ENCODE measurements at regions not wholly inside any gene's neighbourhood (a gene's known extent, or its start where the extent isn't known, plus 50 kb on each side); places are given as distances from the start of the nearest gene placed in this dataset.

DNA sequence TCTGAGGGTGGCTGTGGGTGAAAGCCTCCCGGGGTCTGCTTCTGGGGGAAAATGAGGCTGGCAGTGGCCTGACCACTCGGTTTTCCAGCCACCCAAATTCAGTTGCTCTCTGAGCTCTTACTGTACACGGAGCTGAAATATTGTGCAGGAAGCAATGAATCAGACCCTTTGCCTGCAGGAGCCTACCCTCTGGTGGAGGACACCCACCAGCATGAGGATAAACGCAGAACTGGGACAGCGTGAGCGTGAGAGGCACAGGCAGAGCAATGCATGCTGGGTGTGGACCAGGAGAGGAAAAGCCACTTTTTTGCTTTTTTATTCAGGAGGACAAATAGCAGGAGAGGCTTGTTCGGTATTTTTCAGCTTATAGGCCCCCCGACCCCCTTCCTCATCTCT is 298.0 kb downstream of the QKI start:
- no peak for DNase-seq (ENCODE audit: low read depth)
- no peak overlapping the region for H3K4me3 ChIP-seq (ENCODE audit: low read depth, low read length)

DNA sequence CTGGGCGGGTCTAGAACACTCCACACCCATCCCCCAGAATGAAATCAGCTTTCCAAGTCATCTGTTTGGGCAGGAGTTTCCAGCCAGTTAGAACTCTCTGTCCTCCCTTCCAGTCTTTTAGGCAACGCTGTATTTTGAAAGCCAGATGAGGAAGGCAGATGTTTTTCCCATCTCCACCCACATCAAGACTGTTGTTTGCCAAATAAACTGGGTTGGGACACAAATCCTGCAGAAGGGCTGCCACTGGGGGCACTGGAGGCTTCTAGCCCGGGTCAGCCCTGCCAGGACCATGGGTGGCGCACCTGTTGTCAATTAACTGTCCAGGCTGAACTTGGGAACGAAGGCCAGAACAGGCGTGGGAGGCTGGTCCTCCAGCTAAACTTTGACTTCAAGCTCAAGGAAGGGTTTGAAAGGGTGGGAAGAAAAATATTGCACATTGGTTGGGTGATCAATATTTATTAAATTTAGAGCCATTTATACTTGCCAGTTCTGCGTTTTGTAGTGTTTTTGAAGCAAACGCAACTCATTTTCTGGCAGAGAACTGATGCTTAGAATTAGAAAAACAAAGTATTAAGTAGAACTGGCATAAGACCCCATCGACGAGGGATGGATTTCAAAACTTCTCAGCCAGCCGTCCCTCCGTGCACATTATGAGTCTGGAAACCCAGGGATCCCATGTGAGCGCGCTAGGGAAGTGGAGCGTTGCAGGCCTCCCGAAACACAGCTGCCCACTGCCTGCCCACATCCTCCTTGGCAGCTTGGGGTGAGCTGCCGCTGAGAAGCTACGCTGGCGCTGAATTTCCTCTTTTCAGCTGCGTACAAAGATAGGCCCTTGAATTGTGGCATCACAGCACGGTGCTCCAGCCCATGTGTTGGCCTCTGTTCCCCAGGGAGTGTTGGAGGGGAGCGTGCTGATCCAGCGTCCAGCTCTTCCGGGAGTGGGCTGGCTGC is 297.4 kb downstream of the QKI start:
- TF ChIP-seq, protein P1, sequence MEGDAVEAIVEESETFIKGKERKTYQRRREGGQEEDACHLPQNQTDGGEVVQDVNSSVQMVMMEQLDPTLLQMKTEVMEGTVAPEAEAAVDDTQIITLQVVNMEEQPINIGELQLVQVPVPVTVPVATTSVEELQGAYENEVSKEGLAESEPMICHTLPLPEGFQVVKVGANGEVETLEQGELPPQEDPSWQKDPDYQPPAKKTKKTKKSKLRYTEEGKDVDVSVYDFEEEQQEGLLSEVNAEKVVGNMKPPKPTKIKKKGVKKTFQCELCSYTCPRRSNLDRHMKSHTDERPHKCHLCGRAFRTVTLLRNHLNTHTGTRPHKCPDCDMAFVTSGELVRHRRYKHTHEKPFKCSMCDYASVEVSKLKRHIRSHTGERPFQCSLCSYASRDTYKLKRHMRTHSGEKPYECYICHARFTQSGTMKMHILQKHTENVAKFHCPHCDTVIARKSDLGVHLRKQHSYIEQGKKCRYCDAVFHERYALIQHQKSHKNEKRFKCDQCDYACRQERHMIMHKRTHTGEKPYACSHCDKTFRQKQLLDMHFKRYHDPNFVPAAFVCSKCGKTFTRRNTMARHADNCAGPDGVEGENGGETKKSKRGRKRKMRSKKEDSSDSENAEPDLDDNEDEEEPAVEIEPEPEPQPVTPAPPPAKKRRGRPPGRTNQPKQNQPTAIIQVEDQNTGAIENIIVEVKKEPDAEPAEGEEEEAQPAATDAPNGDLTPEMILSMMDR (IDR thresholded peaks at IDR 0.05; ENCODE audit: control insufficient read depth, extremely low read depth, insufficient read depth): no peak
- no peak for DNase-seq (ENCODE audit: low read depth)
- H3K4me3 ChIP-seq (ENCODE audit: low read depth, low read length): no peak overlapping the region

More for the DNA sequence above, 298.0 kb downstream of the QKI start:
- TF ChIP-seq, protein P1 (IDR thresholded peaks at IDR 0.05; ENCODE audit: control insufficient read depth, extremely low read depth, insufficient read depth): no peak

DNA sequence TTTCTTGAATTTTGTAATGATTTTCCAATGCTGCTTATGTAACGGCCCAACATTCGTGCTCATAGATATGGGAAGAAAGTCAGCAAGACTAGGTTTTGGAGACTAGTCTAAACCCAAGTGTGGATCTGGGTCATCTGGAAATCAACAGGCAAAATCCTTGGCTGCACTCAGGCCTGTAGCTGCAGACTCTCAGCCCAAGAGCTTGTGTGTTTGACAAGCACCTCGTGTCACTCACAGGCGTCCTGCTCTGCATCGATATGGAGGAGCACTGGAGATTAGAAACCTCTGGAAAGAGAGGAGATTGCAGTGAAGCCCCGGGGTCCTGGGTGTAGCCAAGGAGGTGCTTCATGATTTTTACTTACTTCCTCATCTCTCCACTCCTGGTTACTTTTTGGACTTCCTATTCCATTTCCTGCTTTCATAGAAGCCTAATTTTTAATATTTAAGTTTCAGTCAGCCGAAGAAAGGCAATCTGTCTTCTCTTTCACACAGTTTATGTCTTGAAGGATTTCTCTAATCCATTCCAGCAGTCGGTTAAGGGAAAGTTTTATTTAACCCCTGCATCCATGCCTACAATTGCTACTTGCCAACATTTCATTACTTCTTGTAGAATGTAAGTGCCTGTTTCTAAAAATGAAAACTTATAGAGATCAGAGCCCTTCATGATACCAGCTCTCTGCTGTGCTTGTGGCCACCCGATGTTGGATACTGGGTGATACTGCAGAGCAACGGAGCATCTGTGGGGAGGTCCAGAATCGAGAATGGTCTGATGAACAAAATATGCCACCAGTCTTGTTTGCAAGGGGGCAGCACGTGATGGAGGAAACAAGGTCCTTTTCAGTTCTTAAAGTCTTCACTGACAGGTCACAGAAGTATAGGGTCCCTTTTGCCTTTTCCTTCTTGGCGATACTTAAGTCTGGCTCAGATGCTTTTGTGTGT is 296.3 kb downstream of the QKI start:
- DNase-seq (ENCODE audit: low read depth): no peak
- TF ChIP-seq, protein P1 (IDR thresholded peaks at IDR 0.05; ENCODE audit: control insufficient read depth, extremely low read depth, insufficient read depth): no peak
- no peak overlapping the region for H3K4me3 ChIP-seq (ENCODE audit: low read depth, low read length)

DNA sequence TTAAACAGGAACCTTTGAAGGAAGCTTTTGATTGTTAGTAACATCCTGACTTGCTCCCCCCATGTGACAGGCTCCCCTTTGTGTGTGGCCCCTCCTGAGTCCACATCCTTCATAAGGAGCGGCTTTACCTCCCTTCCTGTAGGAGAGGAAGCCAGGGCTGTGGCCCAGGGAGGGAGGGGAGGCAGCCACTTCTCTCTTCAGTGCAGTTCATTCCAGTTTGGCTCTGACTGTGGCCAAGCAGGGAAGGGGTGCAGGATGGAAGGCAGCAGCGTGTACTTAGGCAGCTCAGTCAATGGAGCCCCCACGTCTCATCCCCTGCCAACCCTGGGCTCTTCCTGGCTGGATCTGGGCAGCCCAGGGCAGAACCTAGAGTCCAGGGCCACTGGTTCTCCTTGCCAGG is 295.2 kb downstream of the QKI start:
- no peak overlapping the region for H3K4me3 ChIP-seq (ENCODE audit: low read depth, low read length)
- DNase-seq (ENCODE audit: low read depth): no peak
- TF ChIP-seq, protein P1 (IDR thresholded peaks at IDR 0.05; ENCODE audit: control insufficient read depth, extremely low read depth, insufficient read depth): no peak

DNA sequence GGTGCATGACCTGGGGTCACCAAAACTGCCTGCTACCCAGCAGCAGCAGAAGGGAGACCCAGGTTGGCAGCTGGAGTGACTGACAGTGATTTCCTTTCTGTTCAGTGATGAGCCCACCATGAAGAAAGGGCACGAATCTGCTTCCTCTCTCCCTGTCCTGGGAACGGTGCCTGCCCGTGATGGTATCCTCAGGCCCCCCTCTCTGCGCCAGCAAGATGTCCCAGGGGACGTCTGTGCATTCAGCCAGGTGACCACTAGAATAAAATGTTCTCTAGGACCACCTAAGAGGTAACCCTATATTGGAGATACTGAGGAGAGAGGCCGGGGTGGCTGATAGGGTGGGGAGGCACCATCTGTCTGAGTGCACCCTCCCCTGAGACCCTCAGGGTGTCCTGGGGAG is 294.7 kb downstream of the QKI start:
- TF ChIP-seq, protein P1 (IDR thresholded peaks at IDR 0.05; ENCODE audit: control insufficient read depth, extremely low read depth, insufficient read depth): no peak
- no peak overlapping the region for H3K4me3 ChIP-seq (ENCODE audit: low read depth, low read length)
- no peak for DNase-seq (ENCODE audit: low read depth)

DNA sequence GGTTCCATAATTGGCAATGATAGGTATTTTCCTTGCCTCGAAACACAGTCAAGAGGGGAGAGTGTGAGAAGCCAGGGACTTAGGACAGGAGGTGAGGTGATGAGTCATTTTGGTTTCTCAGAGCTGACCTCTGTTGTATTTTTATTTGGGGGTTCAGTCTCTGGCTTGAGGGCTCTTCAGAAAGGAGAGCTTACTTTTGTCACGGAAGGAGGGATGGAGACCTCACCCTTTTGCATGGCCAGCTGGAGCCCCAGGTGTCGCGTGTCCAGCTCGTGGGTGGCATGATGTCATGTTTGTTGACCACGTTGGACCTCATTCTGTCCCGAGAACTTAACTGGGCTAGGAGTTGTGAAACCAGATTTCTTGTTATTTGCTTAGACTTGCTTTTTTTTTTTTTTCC is 293.9 kb downstream of the QKI start:
- no peak overlapping the region for H3K4me3 ChIP-seq (ENCODE audit: low read depth, low read length)
- DNase-seq (ENCODE audit: low read depth): no peak
- TF ChIP-seq, protein P1 (IDR thresholded peaks at IDR 0.05; ENCODE audit: control insufficient read depth, extremely low read depth, insufficient read depth): no peak
